Sigmoid colon (tissue), 6 donors: ENCODE measurements at regions not wholly inside any gene's neighbourhood (a gene's known extent, or its start where the extent isn't known, plus 50 kb on each side); places are given as distances from the start of the nearest gene placed in this dataset.

Experiments
- DNase-seq: peaks from one replicate; pipeline ENCODE4 v3.0.0-alpha.2; 2019
- H3K27ac ChIP-seq, 4 donors: fragments of 200-600 bp; sonication (generic); one replicate each; pipeline ENCODE4 v1.5.1; 2016 to 2019; ENCODE audit warnings: mild to moderate bottlenecking in 1 of 4
- H3K27me3 ChIP-seq, 3 donors: fragments of 200-600 bp; sonication (generic); one replicate each; pipeline ENCODE4 v1.5.1; 2019; ENCODE audit warnings: mild to moderate bottlenecking in 1 of 3
- H3K36me3 ChIP-seq, 4 donors: fragments of 200-600 bp; sonication (generic); one replicate each; pipeline ENCODE4 v1.5.1; 2016 to 2019
- H3K4me1 ChIP-seq, 4 donors: fragments of 200-600 bp; sonication (generic); one replicate each; pipeline ENCODE4 v1.5.1; 2017 to 2019
- H3K4me3 ChIP-seq, 4 donors: fragments of 200-600 bp; sonication (generic); one replicate each; pipeline ENCODE4 v1.5.1; 2017 to 2019; ENCODE audit warnings: mild to moderate bottlenecking in 2 of 4, moderate library complexity in 1 of 4
- H3K9me3 ChIP-seq, 4 donors: fragments of 200-600 bp in 3 of 4; sonication (generic) in 3 of 4; one replicate each; pipeline versions ENCODE4 v1.5.1 to v1.6.1; 2013 to 2019
- EP300 ChIP-seq, 4 donors: sonication (generic); formaldehyde crosslinking; IDR thresholded peaks; one replicate each; pipeline ENCODE4 v1.6.1; 2017; ENCODE audit warnings: antibody characterized with exemption in 4 of 4
- POLR2A ChIP-seq, 2 donors: fragments of 450-650 bp; IDR thresholded peaks; one replicate each; pipeline ENCODE4 v1.6.1; 2016; ENCODE audit warnings: antibody characterized with exemption in 2 of 2, mild to moderate bottlenecking in 2 of 2, moderate library complexity in 2 of 2
- POLR2AphosphoS5 ChIP-seq, 4 donors: sonication (generic); formaldehyde crosslinking; IDR thresholded peaks; one replicate each; pipeline ENCODE4 v1.6.1; 2017; ENCODE audit warnings: antibody characterized with exemption in 4 of 4
- WGBS, 2 donors: extraction: QIAGEN DNeasy Blood & Tissue Kit; methylation state at CpG; one replicate each; pipeline ENCODE4 v1.1.7; 2013; 5-methylcytosine and 5-hydroxymethylcytosine counted together
- intact Hi-C: fragments of 100-400 bp; cut with DNase I; formaldehyde crosslinking; loops from one replicate; pipeline ENCODE4 v1.15.1; 2023
- TF ChIP-seq, protein P1 (sequence below), 4 experiments: fragments of 450-650 bp in 3 of 4; fragments of 200-600 bp in 1 of 4; IDR thresholded peaks; one replicate each; pipeline ENCODE4 v1.5.1; 2016 to 2019; ENCODE audit warnings: antibody characterized with exemption in 4 of 4, mild to moderate bottlenecking in 3 of 4, moderate library complexity in 2 of 4
- donor health status: healthy with polysubstance abuse.
- donor health status: healthy.

- H3K4me1 ChIP-seq: no peaks in the 10 kb centered on the region
- no peak for DNase-seq
- no peaks in the 10 kb centered on the region for H3K27me3 ChIP-seq
- no peak overlapping the region for H3K27ac ChIP-seq
- TF ChIP-seq EP300 (IDR thresholded peaks at IDR 0.05) (no peak), POLR2AphosphoS5 (IDR thresholded peaks at IDR 0.05) (no peak), POLR2A (IDR thresholded peaks at IDR 0.05) (no peak)
- TF ChIP-seq, protein P1, sequence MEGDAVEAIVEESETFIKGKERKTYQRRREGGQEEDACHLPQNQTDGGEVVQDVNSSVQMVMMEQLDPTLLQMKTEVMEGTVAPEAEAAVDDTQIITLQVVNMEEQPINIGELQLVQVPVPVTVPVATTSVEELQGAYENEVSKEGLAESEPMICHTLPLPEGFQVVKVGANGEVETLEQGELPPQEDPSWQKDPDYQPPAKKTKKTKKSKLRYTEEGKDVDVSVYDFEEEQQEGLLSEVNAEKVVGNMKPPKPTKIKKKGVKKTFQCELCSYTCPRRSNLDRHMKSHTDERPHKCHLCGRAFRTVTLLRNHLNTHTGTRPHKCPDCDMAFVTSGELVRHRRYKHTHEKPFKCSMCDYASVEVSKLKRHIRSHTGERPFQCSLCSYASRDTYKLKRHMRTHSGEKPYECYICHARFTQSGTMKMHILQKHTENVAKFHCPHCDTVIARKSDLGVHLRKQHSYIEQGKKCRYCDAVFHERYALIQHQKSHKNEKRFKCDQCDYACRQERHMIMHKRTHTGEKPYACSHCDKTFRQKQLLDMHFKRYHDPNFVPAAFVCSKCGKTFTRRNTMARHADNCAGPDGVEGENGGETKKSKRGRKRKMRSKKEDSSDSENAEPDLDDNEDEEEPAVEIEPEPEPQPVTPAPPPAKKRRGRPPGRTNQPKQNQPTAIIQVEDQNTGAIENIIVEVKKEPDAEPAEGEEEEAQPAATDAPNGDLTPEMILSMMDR (IDR thresholded peaks at IDR 0.05): no peak
- no peak overlapping the region for H3K4me3 ChIP-seq
- no peaks in the 10 kb centered on the region for H3K9me3 ChIP-seq
- 69 to 81% methylated on average over 9 of the region's 9 CpGs for WGBS, 2 donors
- H3K36me3 ChIP-seq: no peaks in the 10 kb centered on the region
- intact Hi-C loops: no loop called here
Measured at GRCh38 chr12:13896063-13896626, 85.3 kb downstream of the GRIN2B start.

GRCh38 chr12:13891902-13892301 lies 89.5 kb downstream of the GRIN2B start:
- intact Hi-C loops: no loop called here
- no peak overlapping the region for H3K27ac ChIP-seq
- WGBS, 2 donors: 93% methylated on average over 2 of the region's 2 CpGs
- no peak for TF ChIP-seq POLR2AphosphoS5 (IDR thresholded peaks at IDR 0.05)
- TF ChIP-seq POLR2A (IDR thresholded peaks at IDR 0.05): no peak
- TF ChIP-seq EP300 (IDR thresholded peaks at IDR 0.05): no peak
- TF ChIP-seq, protein P1 (IDR thresholded peaks at IDR 0.05): no peak
- no peaks in the 10 kb centered on the region for H3K36me3 ChIP-seq
- no peaks in the 10 kb centered on the region for H3K9me3 ChIP-seq
- DNase-seq: no peak
- H3K27me3 ChIP-seq: no peaks in the 10 kb centered on the region
- H3K4me1 ChIP-seq: no peaks in the 10 kb centered on the region
- no peak overlapping the region for H3K4me3 ChIP-seq

DNA sequence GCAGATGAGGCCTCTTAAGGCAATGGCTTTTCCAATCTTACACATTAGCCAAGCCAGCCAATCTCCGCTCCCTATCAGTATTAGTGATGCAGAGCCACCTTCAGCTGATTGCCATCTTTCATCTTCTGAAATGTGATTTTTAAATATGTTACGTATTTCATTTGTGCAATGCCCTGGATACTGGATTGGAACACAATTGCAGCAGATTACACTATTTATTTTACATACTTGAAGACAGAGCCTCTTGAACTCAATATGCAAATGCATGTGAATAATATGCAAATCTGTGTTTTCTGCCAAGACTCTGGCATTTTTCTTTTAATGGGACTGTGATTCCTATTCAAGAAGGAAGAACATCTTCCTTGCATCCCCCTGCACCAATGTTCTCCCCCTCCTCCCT lies 90.5 kb downstream of the GRIN2B start:
- intact Hi-C loops: no loop called here
- Histone ChIP-seq H3K9me3 (no peaks in the 10 kb centered on the region), H3K27ac (no peak overlapping the region), H3K36me3 (no peaks in the 10 kb centered on the region), H3K4me3 (no peak overlapping the region), H3K4me1 (no peaks in the 10 kb centered on the region), H3K27me3 (no peaks in the 10 kb centered on the region)
- 71 to 98% methylated on average over 2 of the region's 2 CpGs for WGBS, 2 donors
- DNase-seq: no peak
- TF ChIP-seq, protein P1 (IDR thresholded peaks at IDR 0.05): no peak
- TF ChIP-seq EP300 (IDR thresholded peaks at IDR 0.05) (no peak), POLR2AphosphoS5 (IDR thresholded peaks at IDR 0.05) (no peak), POLR2A (IDR thresholded peaks at IDR 0.05) (no peak)

DNA sequence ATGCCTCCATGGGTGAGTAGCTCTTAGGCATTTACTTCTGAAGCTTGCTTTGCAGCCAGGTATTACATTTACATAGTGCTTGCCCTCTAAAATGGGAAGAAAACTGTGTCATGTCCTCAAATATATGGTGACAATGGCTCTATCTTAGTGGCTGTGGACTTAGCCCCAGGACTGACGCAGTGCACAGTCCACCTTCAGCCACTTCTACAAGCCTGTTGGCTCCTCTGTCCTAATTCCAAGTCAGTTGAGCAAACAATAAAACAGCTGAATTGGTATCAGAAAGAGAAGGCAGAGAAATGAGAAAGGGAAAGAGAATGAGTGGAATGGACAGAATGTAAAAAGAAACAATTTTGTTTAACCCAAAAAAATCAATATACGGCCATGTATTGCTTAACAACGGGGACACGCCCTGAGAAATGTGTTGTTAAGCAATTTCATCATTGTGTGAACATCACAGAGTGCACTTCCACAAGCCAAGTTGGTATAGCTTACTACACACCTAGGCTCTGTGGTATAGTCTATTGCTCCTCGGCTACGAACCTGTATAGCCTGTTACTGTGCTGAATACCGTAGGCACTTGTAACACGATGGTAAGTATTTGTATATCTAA lies 93.5 kb downstream of the GRIN2B start:
- H3K27me3 ChIP-seq: no peaks in the 10 kb centered on the region
- H3K27ac ChIP-seq: no peak overlapping the region
- no peaks in the 10 kb centered on the region for H3K36me3 ChIP-seq
- intact Hi-C loops: no loop called here
- TF ChIP-seq, protein P1 (IDR thresholded peaks at IDR 0.05): no peak
- no peak for TF ChIP-seq POLR2A (IDR thresholded peaks at IDR 0.05)
- no peak for TF ChIP-seq POLR2AphosphoS5 (IDR thresholded peaks at IDR 0.05)
- no peak for TF ChIP-seq EP300 (IDR thresholded peaks at IDR 0.05)
- no peaks in the 10 kb centered on the region for H3K4me1 ChIP-seq
- DNase-seq: no peak
- no peaks in the 10 kb centered on the region for H3K9me3 ChIP-seq
- WGBS, 2 donors: 17 to 75% methylated on average over 8 of the region's 8 CpGs
- no peak overlapping the region for H3K4me3 ChIP-seq

- Histone ChIP-seq H3K9me3 (no peaks in the 10 kb centered on the region), H3K27me3 (no peaks in the 10 kb centered on the region), H3K27ac (no peak overlapping the region), H3K36me3 (no peaks in the 10 kb centered on the region), H3K4me3 (no peak overlapping the region), H3K4me1 (no peaks in the 10 kb centered on the region)
- TF ChIP-seq POLR2A (IDR thresholded peaks at IDR 0.05) (no peak), POLR2AphosphoS5 (IDR thresholded peaks at IDR 0.05) (no peak), EP300 (IDR thresholded peaks at IDR 0.05) (no peak)
- TF ChIP-seq, protein P1 (IDR thresholded peaks at IDR 0.05): no peak
- DNase-seq: no peak
- 72 to 74% methylated on average over 4 of the region's 4 CpGs for WGBS, 2 donors
- intact Hi-C loops: no loop called here
Measured at GRCh38 chr12:13882176-13882575, 99.2 kb downstream of the GRIN2B start.
